ENCODE measurements at regions not wholly inside any gene's neighbourhood (a gene's known extent, or its start where the extent isn't known, plus 50 kb on each side); places are given as distances from the start of the nearest gene placed in this dataset.

GRCh38 chr2:234252772-234253171 is 202.3 kb downstream of the SPP2 start:
- no peak for TF ChIP-seq CTCF (IDR thresholded peaks at IDR 0.05; ENCODE audit: low read depth, low read length, poor library complexity, severe bottlenecking)
- no peak for TF ChIP-seq EZH2phosphoT487 (IDR thresholded peaks at IDR 0.05; ENCODE audit: borderline replicate concordance, low read length)
- H3K9me2 ChIP-seq (replicated peaks; ENCODE audit: control insufficient read depth, low read length): no peaks in the 10 kb centered on the region
- H3K4me3 ChIP-seq (ENCODE audit: low read length): no peak overlapping the region
- H3K27me3 ChIP-seq (ENCODE audit: control insufficient read depth, low read length): peaks cover 12% of the 10 kb centered on the region; the same call in 1 of the 2 replicates
- no peak overlapping the region for H3K4me2 ChIP-seq (ENCODE audit: low read length)
- no peaks in the 10 kb centered on the region for H4K20me1 ChIP-seq (ENCODE audit: control insufficient read depth, insufficient read depth, low read depth, low read length)
- no peaks in the 10 kb centered on the region for H3K79me2 ChIP-seq (ENCODE audit: control insufficient read depth, low read length)
- no peaks in the 10 kb centered on the region for H3F3A ChIP-seq (ENCODE audit: control insufficient read depth, insufficient read depth)
- H3K9me3 ChIP-seq (ENCODE audit: control insufficient read depth, insufficient read depth, low read length): no peaks in the 10 kb centered on the region
- H3K27ac ChIP-seq (ENCODE audit: low read depth, low read length): no peak overlapping the region
- H3K36me3 ChIP-seq (ENCODE audit: control insufficient read depth, low read length): no peaks in the 10 kb centered on the region
- no peaks in the 10 kb centered on the region for H3K4me1 ChIP-seq (ENCODE audit: control insufficient read depth, low read length)

- H3K9me3 ChIP-seq (ENCODE audit: control insufficient read depth, insufficient read depth, low read length): no peaks in the 10 kb centered on the region
- no peak overlapping the region for H3K27ac ChIP-seq (ENCODE audit: low read depth, low read length)
- peaks cover 10% of the 10 kb centered on the region; the same call in 1 of the 2 replicates for H3K27me3 ChIP-seq (ENCODE audit: control insufficient read depth, low read length)
- no peaks in the 10 kb centered on the region for H3F3A ChIP-seq (ENCODE audit: control insufficient read depth, insufficient read depth)
- no peak for TF ChIP-seq EZH2phosphoT487 (IDR thresholded peaks at IDR 0.05; ENCODE audit: borderline replicate concordance, low read length)
- no peak for TF ChIP-seq CTCF (IDR thresholded peaks at IDR 0.05; ENCODE audit: low read depth, low read length, poor library complexity, severe bottlenecking)
- no peaks in the 10 kb centered on the region for H3K9me2 ChIP-seq (replicated peaks; ENCODE audit: control insufficient read depth, low read length)
- H3K79me2 ChIP-seq (ENCODE audit: control insufficient read depth, low read length): no peaks in the 10 kb centered on the region
- H3K4me1 ChIP-seq (ENCODE audit: control insufficient read depth, low read length): no peaks in the 10 kb centered on the region
- H4K20me1 ChIP-seq (ENCODE audit: control insufficient read depth, insufficient read depth, low read depth, low read length): no peaks in the 10 kb centered on the region
- H3K4me3 ChIP-seq (ENCODE audit: low read length): no peak overlapping the region
- H3K36me3 ChIP-seq (ENCODE audit: control insufficient read depth, low read length): no peaks in the 10 kb centered on the region
- H3K4me2 ChIP-seq (ENCODE audit: low read length): no peak overlapping the region
Observed at GRCh38 chr2:234251326-234252271, 201.1 kb downstream of the SPP2 start.

- Histone ChIP-seq H3K9me3 (ENCODE audit: control insufficient read depth, insufficient read depth, low read length) (no peaks in the 10 kb centered on the region), H3K9me2 (replicated peaks; ENCODE audit: control insufficient read depth, low read length) (no peaks in the 10 kb centered on the region), H3K4me2 (ENCODE audit: low read length) (no peak overlapping the region), H3K79me2 (ENCODE audit: control insufficient read depth, low read length) (no peaks in the 10 kb centered on the region), H3K4me1 (ENCODE audit: control insufficient read depth, low read length) (no peaks in the 10 kb centered on the region), H3K27me3 (ENCODE audit: control insufficient read depth, low read length) (peaks cover 4% of the 10 kb centered on the region; the same call in 1 of the 2 replicates), H3F3A (ENCODE audit: control insufficient read depth, insufficient read depth) (no peaks in the 10 kb centered on the region), H4K20me1 (ENCODE audit: control insufficient read depth, insufficient read depth, low read depth, low read length) (no peaks in the 10 kb centered on the region), H3K4me3 (ENCODE audit: low read length) (no peak overlapping the region), H3K36me3 (ENCODE audit: control insufficient read depth, low read length) (no peaks in the 10 kb centered on the region), H3K27ac (ENCODE audit: low read depth, low read length) (no peak overlapping the region)
- TF ChIP-seq CTCF (IDR thresholded peaks at IDR 0.05; ENCODE audit: low read depth, low read length, poor library complexity, severe bottlenecking): no peak
- no peak for TF ChIP-seq EZH2phosphoT487 (IDR thresholded peaks at IDR 0.05; ENCODE audit: borderline replicate concordance, low read length)
Observed at GRCh38 chr2:234250926-234251325, 200.4 kb downstream of the SPP2 start.
